K562 (cell line): ENCODE measurements at regions not wholly inside any gene's neighbourhood (a gene's known extent, or its start where the extent isn't known, plus 50 kb on each side); places are given as distances from the start of the nearest gene placed in this dataset.

Experiments
- ATAC-seq: fragments of 200-7000 bp; cut with Tn5 transposase; 3 replicates; pipeline ENCODE4 v1.9.1; 2020; ENCODE audit warnings: moderate library complexity
- BruUV-seq: library from RNA; stranded (reverse); fragments of 400-500 nt; replicated peaks from 2 replicates; lab custom pipeline; 2021; lab: Mats Ljungman, UMichigan
- CTCF ChIA-PET: fragments of 300-600 bp; formaldehyde crosslinking; extraction: SDS; loops from one replicate; lab custom pipeline; 2021; ENCODE audit warnings: low intra/inter-chr PET ratio; lab: Yijun Ruan, JAX
- POLR2A ChIA-PET: fragments of 300-600, 350-650 bp; sonication (Branson Sonifier 250); formaldehyde crosslinking; extraction: SDS; loops from one replicate; lab custom pipeline; 2021; ENCODE audit warnings: antibody characterized with exemption, inconsistent platforms; lab: Yijun Ruan, JAX
- DNase-seq, 4 experiments: peaks; one replicate each; pipeline versions ENCODE4 v3.0.0 to v3.0.0-alpha.2; 2011 to 2018; ENCODE audit warnings: low spot score in 3 of 4, mixed read lengths in 3 of 4; ENCODE audit errors: extremely low read depth in 1 of 4
- FAIRE-seq: peaks from 2 replicates; lab custom pipeline; 2011; peaks lifted over from hg19 to GRCh38; lab: Jason Lieb, UNC
- H2AFZ ChIP-seq: 2 replicates; pipeline ENCODE4 v1.6.0; 2011; ENCODE audit warnings: low read depth, low read length, control low read depth, inconsistent platforms
- H3K27ac ChIP-seq: fragments of 200-600 bp; 3 replicates; pipeline ENCODE4 v1.8.0; 2011; ENCODE audit warnings: low read depth, mild to moderate bottlenecking, control low read depth, inconsistent platforms, low read length, moderate library complexity, mixed read lengths; ENCODE audit errors: extremely low read depth
- H3K27me3 ChIP-seq, 2 experiments: fragments of 300-600 bp in 1 of 2; 2 replicates in 1 of 2; 3 replicates in 1 of 2; pipeline versions ENCODE4 v1.6.0 to v1.8.0; 2011; ENCODE audit warnings: inconsistent platforms in 2 of 2, low read length in 2 of 2, mild to moderate bottlenecking in 1 of 2, mixed read lengths in 1 of 2, moderate library complexity in 1 of 2; ENCODE audit not compliant: control insufficient read depth in 2 of 2, insufficient read depth in 2 of 2
- H3K36me3 ChIP-seq: fragments of 300-600 bp; 3 replicates; pipeline ENCODE4 v1.8.0; 2011; ENCODE audit warnings: mild to moderate bottlenecking, low read length, inconsistent platforms; ENCODE audit not compliant: control insufficient read depth, insufficient read depth
- H3K4me1 ChIP-seq, 2 experiments: fragments of 200-600 bp in 1 of 2; replicated peaks in 1 of 2; 2 replicates in 1 of 2; 3 replicates in 1 of 2; pipeline versions ENCODE4 v1.5.1 to v1.8.0; 2011; ENCODE audit warnings: inconsistent platforms in 2 of 2, low read length in 2 of 2, mild to moderate bottlenecking in 1 of 2, mixed read lengths in 1 of 2, moderate library complexity in 1 of 2; ENCODE audit not compliant: control insufficient read depth in 2 of 2, insufficient read depth in 2 of 2
- H3K4me2 ChIP-seq: 2 replicates; pipeline ENCODE4 v1.6.1; 2011; ENCODE audit warnings: low read length, control low read depth, inconsistent platforms, mixed read lengths; ENCODE audit not compliant: insufficient read depth
- H3K4me3 ChIP-seq: fragments of 200-600 bp; sonication (generic), shearing (Covaris generic); 2 replicates; pipeline ENCODE4 v1.5.1; 2016; ENCODE audit warnings: control low read depth, inconsistent platforms
- H3K79me2 ChIP-seq: fragments of 200-600 bp; 3 replicates; pipeline ENCODE4 v1.8.0; 2011; ENCODE audit warnings: low read length, inconsistent platforms; ENCODE audit not compliant: control insufficient read depth, insufficient read depth
- H3K9ac ChIP-seq, 2 experiments: 2 replicates each; pipeline versions ENCODE4 v1.6.0 to v1.6.1; 2011; ENCODE audit warnings: low read depth in 2 of 2, low read length in 2 of 2, control low read depth in 1 of 2, inconsistent platforms in 1 of 2, mild to moderate bottlenecking in 1 of 2, mixed read lengths in 1 of 2; ENCODE audit not compliant: insufficient read depth in 1 of 2
- H3K9me1 ChIP-seq: one replicate; pipeline ENCODE4 v1.6.0; 2011; ENCODE audit warnings: inconsistent platforms, mild to moderate bottlenecking, low read length, moderate library complexity; ENCODE audit not compliant: control insufficient read depth, insufficient read depth
- H3K9me3 ChIP-seq: replicated peaks from 2 replicates; pipeline ENCODE4 v1.5.1; 2011; ENCODE audit warnings: low read depth, low read length, inconsistent platforms; ENCODE audit not compliant: control insufficient read depth, insufficient read depth
- H4K20me1 ChIP-seq: replicated peaks from 2 replicates; pipeline ENCODE4 v1.6.1; 2011; ENCODE audit warnings: low read length, inconsistent platforms, mixed read lengths; ENCODE audit not compliant: control insufficient read depth, insufficient read depth
- BCL6 ChIP-seq: fragments of 250-450 bp; sonication (Bioruptor Pico); IDR thresholded peaks from 2 replicates; pipeline ENCODE4 v1.4.0; 2020
- CHD4 ChIP-seq: fragments of 200-600 bp; sonication (generic); IDR thresholded peaks from 3 replicates; pipeline ENCODE4 v1.6.1; 2012; ENCODE audit warnings: low read depth, mild to moderate bottlenecking, mixed read lengths, low read length, inconsistent platforms; ENCODE audit not compliant: insufficient read depth, insufficient replicate concordance, poor library complexity, severe bottlenecking
- CREB5 ChIP-seq: fragments of 250-450 bp; sonication (Bioruptor Pico); IDR thresholded peaks from 2 replicates; pipeline ENCODE4 v1.5.0; 2020; ENCODE audit warnings: mild to moderate bottlenecking
- FOXK1 ChIP-seq: sonication (generic); formaldehyde crosslinking; IDR thresholded peaks from 2 replicates; pipeline ENCODE4 v1.8.0; 2022; ENCODE audit warnings: missing genetic modification reagents, mild to moderate bottlenecking, borderline replicate concordance
- HDAC8 ChIP-seq: fragments of 450-650 bp; IDR thresholded peaks from 2 replicates; pipeline ENCODE4 v1.6.1; 2016; ENCODE audit warnings: mild to moderate bottlenecking, missing genetic modification characterization, moderate library complexity, missing compliant biosample characterization
- KDM4B ChIP-seq, 2 experiments: fragments of 450-650 bp in 1 of 2; sonication (generic) in 1 of 2; IDR thresholded peaks; 2 replicates each; pipeline ENCODE4 v1.6.1; 2016 to 2017; ENCODE audit warnings: borderline replicate concordance in 2 of 2, antibody characterized with exemption in 1 of 2, low read depth in 1 of 2, mild to moderate bottlenecking in 1 of 2
- NFIC ChIP-seq: fragments of 450-650 bp; IDR thresholded peaks from 2 replicates; pipeline ENCODE4 v1.6.1; 2017; ENCODE audit warnings: mild to moderate bottlenecking, inconsistent platforms
- SAFB ChIP-seq: fragments of 200-400 bp; formaldehyde crosslinking; IDR thresholded peaks from 2 replicates; pipeline ENCODE4 v1.6.1; 2017; ENCODE audit warnings: low read depth, low read length, borderline replicate concordance
- TEAD2 ChIP-seq: fragments of 450-650 bp; IDR thresholded peaks from 2 replicates; pipeline ENCODE4 v1.6.1; 2016; ENCODE audit warnings: missing genetic modification characterization, control low read depth, missing compliant biosample characterization
- ZNF12 ChIP-seq: sonication (generic); formaldehyde crosslinking; IDR thresholded peaks from 2 replicates; pipeline ENCODE4 v1.4.0; 2020; ENCODE audit warnings: mild to moderate bottlenecking, missing genetic modification reagents
- WGBS: fragments of 100-300 bp; shearing (Covaris generic); methylation state at CpG from one replicate; pipeline ENCODE4 v1.1.6; 2016; ENCODE audit warnings: low coverage, mixed read lengths; ENCODE audit not compliant: insufficient coverage; ENCODE audit errors: missing lambda C conversion rate; 5-methylcytosine and 5-hydroxymethylcytosine counted together
- in situ Hi-C: fragments of 300-500 bp; cut with MboI; formaldehyde crosslinking; loops from 4 replicates; pipeline ENCODE4 v1.15.0; 2018; ENCODE audit warnings: inconsistent platforms, mixed read lengths
- intact Hi-C: fragments of 100-400 bp; cut with micrococcal nuclease; formaldehyde crosslinking; loops from 2 replicates; pipeline ENCODE4 v1.14.2; 2022

- TF ChIP-seq NFIC (peak; percentile 67), CHD4 (no peak), TEAD2 (tag) (no peak), HDAC8 (tag) (no peak)
- no peak for ATAC-seq
- Histone ChIP-seq H3K9me1 (no peaks in the 10 kb centered on the region), H2AFZ (no peak overlapping the region), H4K20me1 (peaks cover 8% of the 10 kb centered on the region), H3K4me1 (no peaks in the 10 kb centered on the region), H3K9me3 (no peaks in the 10 kb centered on the region), H3K79me2 (no peaks in the 10 kb centered on the region), H3K4me2 (no peak overlapping the region), H3K27ac (no peak overlapping the region), H3K9ac (no peak overlapping the region), H3K36me3 (no peaks in the 10 kb centered on the region), H3K4me3 (no peak overlapping the region), H3K27me3 (peaks cover 15 to 79% of the 10 kb centered on the region in 2 experiments)
- WGBS: 3% methylated on average over 9 of the region's 9 CpGs
- no peak for DNase-seq
- no peak for FAIRE-seq
- in situ Hi-C loops: no loop called here
- intact Hi-C loops: no loop called here
- no TSS peak for BruUV-seq
- ChIA-PET CTCF (no interaction called here), POLR2A (no interaction called here)
Measured at GRCh38 chr12:111201036-111201435, 167.9 kb downstream of the PHETA1 start.

GRCh38 chr12:111197376-111197944 is 171.4 kb downstream of the PHETA1 start:
- H3K9ac ChIP-seq: no peak overlapping the region
- DNase-seq: peak in 2 of 4 experiments; percentile 19 to 25
- no TSS peak for BruUV-seq
- H3K4me1 ChIP-seq: no peaks in the 10 kb centered on the region
- ChIA-PET CTCF (no interaction called here), POLR2A (no interaction called here)
- H3K27ac ChIP-seq: no peak overlapping the region
- no peaks in the 10 kb centered on the region for H3K9me1 ChIP-seq
- no peak overlapping the region for H2AFZ ChIP-seq
- under 1% methylated on average over 6 of the region's 6 CpGs for WGBS
- no peaks in the 10 kb centered on the region for H3K79me2 ChIP-seq
- in situ Hi-C loops (no loop called here), intact Hi-C loops (no loop called here)
- peaks cover 13% of the 10 kb centered on the region for H4K20me1 ChIP-seq
- no peak overlapping the region for H3K4me2 ChIP-seq
- no peak for FAIRE-seq
- no peak overlapping the region for H3K4me3 ChIP-seq
- H3K27me3 ChIP-seq: peaks cover 22 to 83% of the 10 kb centered on the region in 2 experiments; a peak in 4 of 5 replicates
- H3K36me3 ChIP-seq: no peaks in the 10 kb centered on the region
- TF ChIP-seq ZNF12 (CRISPR knock-in tag): no peak
- no peak for TF ChIP-seq BCL6 (CRISPR knock-in tag)
- TF ChIP-seq CREB5 (CRISPR knock-in tag): no peak
- TF ChIP-seq KDM4B (IDR thresholded peaks at IDR 0.05; ENCODE audit: borderline replicate concordance in 2 of 2, low read depth in 1 of 2): no peak
- no peak for TF ChIP-seq FOXK1 (CRISPR knock-in tag)
- TF ChIP-seq SAFB: no peak
- ATAC-seq: peak; percentile 60
- H3K9me3 ChIP-seq: no peaks in the 10 kb centered on the region
